Lung microvascular endothelial cell (primary cell): ENCODE measurements at regions not wholly inside any gene's neighbourhood (a gene's known extent, or its start where the extent isn't known, plus 50 kb on each side); places are given as distances from the start of the nearest gene placed in this dataset.

Experiments
- DNase-seq, 2 donors: peaks; one replicate each; pipeline versions ENCODE4 v3.0.0 to v3.0.0-alpha.2; 2010; ENCODE audit warnings: low read depth in 2 of 2

GRCh38 chr18:61241260-61241853, 91.9 kb upstream of the CDH20 start:
- no peak for DNase-seq

- DNase-seq: no peak
These were observed 88.6 kb upstream of the CDH20 start for GRCh38 chr18:61244632-61245031.

DNA sequence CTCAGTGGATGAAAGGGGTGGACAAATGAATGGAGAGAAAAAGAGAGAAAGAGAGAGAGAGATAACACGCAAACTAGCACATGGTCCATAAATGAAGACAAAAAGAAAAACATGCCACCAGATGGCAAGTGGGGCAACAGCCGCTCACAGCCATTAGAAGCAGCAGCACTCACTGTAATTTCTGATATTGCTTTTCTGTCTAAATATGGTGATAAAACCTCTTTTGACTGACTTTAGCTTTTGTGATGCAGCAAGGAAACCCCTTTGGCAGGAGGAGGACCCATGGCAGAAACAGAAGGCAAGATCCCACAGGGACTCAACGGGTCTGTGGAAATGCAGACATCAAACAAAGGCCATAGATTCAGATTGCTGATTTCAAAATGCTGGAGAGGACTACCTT, 88.0 kb upstream of the CDH20 start:
- DNase-seq: no peak

GRCh38 chr18:61248589-61248988, 84.6 kb upstream of the CDH20 start:
- no peak for DNase-seq

DNA sequence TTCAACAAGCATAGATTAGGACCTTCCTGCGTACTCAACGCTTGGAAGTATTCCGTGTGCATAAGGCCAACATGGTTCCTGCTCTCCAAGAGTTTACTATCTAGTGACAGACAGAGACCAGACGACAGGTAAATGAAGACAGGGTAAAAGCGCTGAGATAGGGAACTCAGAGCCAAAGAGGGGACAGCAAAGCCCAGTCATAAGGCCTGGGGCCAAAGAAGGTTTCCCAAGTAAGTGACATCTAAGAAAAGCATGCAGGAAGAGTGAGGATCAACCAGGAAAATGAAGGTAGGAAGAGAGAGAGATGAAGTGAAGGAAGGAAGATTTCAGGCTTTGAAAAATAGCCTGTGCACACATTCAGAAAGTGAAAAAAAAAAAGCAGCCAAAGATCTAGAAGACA, 76.9 kb upstream of the CDH20 start:
- DNase-seq: no peak

- no peak for DNase-seq
These were observed 71.4 kb upstream of the CDH20 start for GRCh38 chr18:61261870-61262269.

DNA sequence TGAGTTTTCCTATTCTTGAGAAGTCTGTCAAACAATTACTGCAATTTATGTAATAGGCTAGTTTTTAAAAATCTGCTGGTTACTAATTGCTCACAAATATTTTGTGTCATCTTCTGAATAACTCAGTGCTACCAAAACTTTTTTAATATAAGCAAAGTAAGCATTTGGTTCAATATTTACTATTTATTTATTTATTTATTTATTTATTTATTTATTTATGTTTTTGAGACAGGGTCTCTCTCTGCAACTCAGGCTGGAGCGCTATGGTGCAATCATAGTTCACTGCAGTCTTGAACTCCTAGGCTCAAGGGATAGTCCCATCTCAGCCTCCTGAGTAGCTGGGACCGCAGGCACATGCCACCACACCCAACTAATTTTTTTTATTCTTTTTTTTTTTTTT, 60.4 kb upstream of the CDH20 start:
- no peak for DNase-seq

DNA sequence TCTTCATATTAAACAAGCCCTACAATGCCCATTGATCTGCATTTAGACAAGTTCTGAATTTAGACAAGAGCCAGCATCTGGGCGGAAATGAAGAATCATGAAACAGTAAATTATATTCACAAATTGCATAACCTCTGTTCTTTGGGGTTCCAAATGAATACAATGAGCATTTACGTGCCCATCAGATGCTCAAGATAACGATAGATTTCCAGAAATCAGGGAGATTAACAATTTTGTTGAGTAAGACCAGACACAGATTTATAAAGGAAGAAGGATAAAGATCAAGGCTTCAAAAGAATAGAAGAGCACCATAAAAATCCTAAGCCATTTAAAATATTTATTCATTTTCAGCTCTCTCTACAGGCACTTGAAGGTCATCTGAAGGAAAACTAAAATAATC, 59.7 kb upstream of the CDH20 start:
- no peak for DNase-seq

DNA sequence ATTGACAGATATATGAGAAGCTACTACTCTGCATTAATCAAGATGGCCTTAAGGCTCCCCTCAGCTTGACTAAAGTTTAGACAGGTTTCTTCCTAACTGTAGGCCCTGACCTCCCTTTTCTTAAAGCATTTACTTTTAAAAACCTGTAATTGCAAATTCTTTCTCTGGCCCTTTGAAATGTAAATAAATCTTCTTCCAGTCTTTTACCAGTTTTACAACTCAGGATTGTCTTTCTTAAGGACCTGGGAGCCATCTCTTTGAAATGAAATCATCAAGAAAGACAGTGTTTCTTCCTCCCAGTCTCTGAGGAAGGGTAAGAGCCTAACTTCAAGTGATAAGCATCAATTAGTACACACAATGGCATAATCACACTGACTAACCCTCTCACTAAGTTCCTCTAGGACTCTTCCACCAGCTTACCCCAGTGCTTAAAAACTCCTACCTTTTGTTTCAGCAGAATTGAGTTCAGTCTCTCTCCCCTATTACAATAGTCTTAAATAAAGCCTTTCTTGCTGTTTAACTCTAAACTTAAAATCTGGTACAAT, 58.7 kb upstream of the CDH20 start:
- DNase-seq: no peak

DNA sequence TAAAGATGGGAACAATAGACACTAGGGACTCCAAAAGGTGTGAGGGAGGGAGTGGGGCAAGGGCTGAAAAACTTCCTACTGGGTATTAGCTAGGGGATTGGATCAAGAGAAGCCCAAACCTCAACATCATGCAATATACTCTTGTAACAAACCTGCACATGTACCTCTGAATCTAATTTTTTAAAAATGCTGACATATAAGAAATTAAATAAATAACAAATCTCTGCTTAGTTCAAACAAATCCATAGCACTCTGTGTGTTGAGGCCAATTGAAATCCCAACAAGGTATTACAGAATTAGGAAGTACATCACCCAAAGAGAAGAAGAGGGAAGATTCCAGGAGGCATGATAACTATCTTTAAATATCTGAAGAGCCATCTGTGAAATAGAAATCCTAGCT, 55.4 kb upstream of the CDH20 start:
- no peak for DNase-seq

- no peak for DNase-seq
These were observed 51.8 kb upstream of the CDH20 start for GRCh38 chr18:61281431-61281830.

GRCh38 chr18:61282926-61283325, 50.3 kb upstream of the CDH20 start:
- DNase-seq: no peak
